GM18519 (cell line): ENCODE measurements at regions not wholly inside any gene's neighbourhood (a gene's known extent, or its start where the extent isn't known, plus 50 kb on each side); places are given as distances from the start of the nearest gene placed in this dataset.
A peak's percentile ranks its signal among the peaks of the same experiment; 100 is the strongest.

Experiments used
- ATAC-seq: cut with Tn5 transposase; IDR thresholded peaks from one replicate; pipeline ENCODE4 v1.9.1; 2021; ENCODE audit warnings: mild to moderate bottlenecking, moderate library complexity; ENCODE audit not compliant: unreplicated experiment, low FRiP score

- no peak for ATAC-seq
These were observed 138.3 kb downstream of the TOMM20 start for GRCh38 chr1:234990328-234990675.

- ATAC-seq, result no peak
These were observed 138.9 kb downstream of the TOMM20 start for GRCh38 chr1:234989479-234990327.

- no peak for ATAC-seq
These were observed 139.6 kb downstream of the TOMM20 start for GRCh38 chr1:234989019-234989418.

GRCh38 chr1:234988536-234988935, 140.1 kb downstream of the TOMM20 start:
- no peak for ATAC-seq

DNA sequence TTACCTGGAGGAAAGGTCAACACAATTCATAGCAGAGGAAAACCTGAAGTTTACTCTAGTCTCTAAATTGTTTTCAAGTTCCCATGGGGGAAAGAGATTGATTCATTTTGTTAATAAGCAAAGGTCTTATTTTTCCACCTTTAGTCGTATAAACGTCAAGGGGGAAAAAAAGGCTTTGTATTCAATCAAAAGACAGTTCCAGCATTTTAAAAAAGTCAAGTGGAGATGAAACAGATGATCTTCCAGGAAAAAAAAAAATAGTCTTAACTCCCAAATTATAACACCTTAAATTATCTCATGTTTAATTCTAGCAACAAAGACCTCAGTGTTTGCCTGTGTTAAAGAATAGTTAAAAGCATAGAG, 140.5 kb downstream of the TOMM20 start:
- no peak for ATAC-seq

GRCh38 chr1:234987415-234988154, 141.1 kb downstream of the TOMM20 start:
- no peak for ATAC-seq

DNA sequence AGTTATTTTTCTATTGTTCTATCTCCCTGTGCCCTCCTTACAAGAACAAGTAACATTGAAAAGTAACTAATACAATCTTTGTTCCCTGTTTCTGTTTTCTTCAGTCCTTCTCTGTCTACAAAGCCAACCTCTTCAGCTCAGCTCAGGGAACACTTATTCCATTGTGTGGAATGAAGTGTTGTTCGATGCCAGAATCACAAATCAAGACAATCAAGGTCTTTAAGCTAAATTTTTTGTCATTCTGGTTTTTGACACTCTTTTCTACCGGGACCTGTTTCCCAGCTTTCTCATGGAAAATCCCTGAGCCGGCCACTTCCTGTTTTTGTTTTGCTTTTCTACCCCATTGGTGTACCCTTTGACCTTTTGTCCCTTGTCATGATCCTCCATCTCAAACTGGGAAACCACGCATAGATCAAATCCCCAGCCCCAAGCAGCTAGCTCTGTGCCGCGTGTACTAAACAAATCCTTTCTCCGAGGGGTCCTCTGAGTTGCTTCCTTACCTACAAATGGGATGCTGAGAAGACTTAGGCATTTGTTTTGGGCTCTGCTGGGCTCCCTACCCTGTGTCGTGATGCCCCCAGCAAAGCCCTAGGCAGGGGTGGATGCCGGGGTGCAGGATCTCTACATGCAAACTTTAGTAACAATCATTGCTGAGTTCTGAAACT, 141.8 kb downstream of the TOMM20 start:
- no peak for ATAC-seq

- no peak for ATAC-seq
These were observed 142.9 kb downstream of the TOMM20 start for GRCh38 chr1:234985516-234986294.

- ATAC-seq, result no peak
These were observed 143.6 kb downstream of the TOMM20 start for GRCh38 chr1:234985007-234985370.

GRCh38 chr1:234983564-234984238, 144.9 kb downstream of the TOMM20 start:
- ATAC-seq, result no peak

GRCh38 chr1:234981758-234982157, 146.9 kb downstream of the TOMM20 start:
- no peak for ATAC-seq

DNA sequence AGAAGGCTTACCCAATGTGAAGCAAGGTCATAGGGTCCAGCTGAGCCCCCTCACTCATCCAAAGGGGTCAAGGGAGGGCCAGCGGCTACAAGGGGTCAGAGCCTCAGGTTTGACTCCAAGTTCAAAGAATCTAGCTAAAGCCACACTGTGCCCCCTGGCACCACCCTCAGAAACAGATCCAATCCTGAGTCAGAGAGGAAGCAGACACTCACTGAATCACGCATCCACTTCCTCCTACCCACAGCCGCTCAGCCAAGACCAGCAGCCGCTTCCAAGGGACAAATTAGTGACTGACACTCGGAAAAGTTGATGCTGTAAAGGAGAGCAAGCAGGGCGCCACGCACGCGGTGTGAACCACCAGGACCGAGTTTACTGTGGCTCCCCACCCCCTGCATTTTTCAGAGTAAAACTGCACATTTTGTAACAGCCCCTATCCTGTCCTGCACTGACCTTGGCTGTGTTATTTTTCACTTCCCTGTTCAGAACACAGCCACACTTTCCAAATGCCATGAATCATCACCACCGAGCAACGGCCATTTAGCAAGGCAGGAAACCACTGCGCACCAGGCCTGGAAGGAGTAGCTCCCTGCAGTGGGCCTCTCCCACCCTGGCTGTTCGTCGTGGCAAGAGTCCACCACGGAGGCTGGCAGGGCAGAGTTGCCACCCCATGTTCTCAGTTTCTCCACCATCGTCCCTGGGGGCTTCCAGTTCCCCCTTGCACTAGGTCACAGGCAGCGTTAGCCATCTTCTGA, 147.8 kb downstream of the TOMM20 start:
- ATAC-seq, result no peak

- ATAC-seq, result no peak
These were observed 148.4 kb downstream of the TOMM20 start for GRCh38 chr1:234980291-234980644.

DNA sequence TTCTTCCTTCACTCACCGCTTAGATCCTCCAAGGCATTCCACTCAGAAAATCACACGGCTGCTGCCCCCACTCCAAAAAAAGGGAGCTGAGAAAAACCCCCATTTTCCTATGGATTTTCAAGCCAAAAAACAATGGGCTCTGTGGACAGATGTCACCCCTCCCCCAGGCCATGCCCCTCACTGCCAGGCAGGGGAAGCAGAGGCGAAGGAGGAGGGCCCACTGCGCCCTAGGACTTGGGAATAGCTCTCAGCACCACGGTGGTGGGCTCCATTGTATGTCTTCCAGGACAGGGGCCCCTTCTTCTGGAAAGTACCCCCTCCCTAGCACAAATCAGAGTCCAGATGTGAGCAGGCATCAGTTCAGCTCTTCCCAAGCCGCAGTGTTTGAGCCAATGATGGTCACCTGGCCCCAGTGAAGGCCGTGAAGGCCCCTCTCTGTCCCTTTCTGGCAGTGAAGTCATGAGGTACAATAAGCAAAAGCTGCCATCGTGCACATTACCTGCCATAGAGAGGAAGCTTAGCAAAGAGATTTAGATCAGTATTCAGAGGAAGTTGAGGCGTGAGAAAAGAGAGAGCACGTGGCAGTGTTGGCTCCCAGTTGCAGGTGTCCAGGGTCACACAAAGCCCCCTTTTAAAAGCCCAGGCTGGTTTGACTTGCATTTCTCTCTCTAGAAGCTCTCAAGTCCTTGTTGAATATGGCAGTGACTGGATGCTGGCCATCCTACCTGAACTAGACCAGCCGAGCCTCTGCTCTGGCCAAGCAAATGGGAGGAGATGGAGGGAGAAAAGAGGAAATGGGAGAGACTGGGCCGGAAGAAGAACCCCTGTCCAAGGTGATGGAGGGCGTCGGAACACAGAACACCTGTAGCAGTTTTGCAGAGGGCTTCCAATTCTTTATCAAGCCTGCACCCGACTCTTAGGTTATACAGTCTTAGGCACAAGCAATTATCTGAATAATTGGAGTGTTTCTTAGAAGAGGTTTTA, 149.0 kb downstream of the TOMM20 start:
- no peak for ATAC-seq

DNA sequence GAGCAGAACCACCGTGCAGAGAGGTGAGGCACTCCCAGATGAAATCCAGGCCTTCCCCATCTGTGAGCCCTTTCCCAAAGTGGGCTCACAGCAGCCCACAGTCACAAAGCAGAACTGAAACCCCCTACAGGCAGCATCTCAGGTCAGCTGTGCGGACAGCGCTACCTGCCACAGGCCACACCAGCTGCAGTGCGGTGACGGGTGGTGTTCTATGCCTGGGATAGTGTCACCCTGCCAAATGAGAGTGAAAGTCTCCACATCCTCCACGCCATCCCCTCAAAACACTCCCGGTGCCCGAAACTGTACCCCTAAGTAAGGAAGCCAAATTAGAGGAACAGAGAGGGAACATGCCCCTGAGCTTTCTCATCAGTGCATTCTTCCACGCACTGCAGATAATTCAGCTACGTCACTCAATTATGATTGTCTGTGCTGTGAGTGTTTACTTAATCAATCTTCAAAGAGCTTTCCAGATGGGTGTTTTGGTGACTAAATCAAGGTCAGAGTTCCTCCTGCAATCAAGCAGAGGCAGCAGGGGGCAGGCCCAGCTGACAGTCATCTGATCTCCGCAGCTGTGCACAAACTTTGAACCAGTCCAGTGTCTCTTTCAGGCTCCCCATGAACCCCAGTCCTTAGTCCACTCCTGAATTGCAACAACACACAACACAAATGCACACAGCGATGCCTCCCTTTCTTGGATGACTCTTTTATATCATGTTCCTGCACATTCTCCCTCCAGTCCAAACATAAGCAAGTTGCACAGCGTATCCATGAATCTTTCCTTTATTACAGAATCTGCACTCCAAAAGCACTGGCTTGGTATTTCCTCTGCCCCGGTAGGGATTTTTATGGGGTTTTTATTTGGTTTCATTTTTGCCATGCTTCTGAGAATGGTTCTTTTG, 150.0 kb downstream of the TOMM20 start:
- peak; percentile 41 for ATAC-seq

DNA sequence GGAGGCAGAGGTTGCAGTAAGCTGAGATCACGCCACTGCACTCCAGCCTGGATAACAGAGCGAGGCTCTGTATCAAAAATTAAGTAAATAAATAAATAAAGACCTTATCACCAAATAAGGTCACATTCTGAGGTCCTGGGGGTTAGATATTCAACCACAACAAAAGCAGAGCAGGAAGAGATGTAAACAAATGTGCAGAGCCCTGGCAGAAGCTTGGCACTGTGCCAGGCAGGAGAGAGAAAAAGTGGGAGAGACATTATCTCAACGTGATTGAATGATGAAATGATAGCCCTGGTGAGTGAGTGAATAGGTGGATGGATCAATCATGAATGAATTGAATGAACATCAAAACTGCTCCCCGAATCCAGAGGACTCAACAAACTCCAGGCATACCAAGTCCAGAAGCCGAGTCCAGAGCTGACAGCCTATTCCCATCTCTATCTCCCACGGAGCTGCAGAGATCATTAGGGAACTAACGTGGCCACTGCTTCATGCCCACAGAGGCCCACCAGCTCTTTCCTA, 150.7 kb downstream of the TOMM20 start:
- ATAC-seq, result no peak
